OCI-LY1 (cell line): ENCODE measurements at regions not wholly inside any gene's neighbourhood (a gene's known extent, or its start where the extent isn't known, plus 50 kb on each side); places are given as distances from the start of the nearest gene placed in this dataset.

ENCODE experiments used
- H2AFZ ChIP-seq: fragments of 200-600 bp; sonication (generic), shearing (Covaris generic); 2 replicates; pipeline ENCODE4 v1.6.0; 2014; ENCODE audit warnings: antibody characterized with exemption, mild to moderate bottlenecking, low read length
- H3F3A ChIP-seq: fragments of 200-600 bp; sonication (generic), shearing (Covaris generic); 2 replicates; pipeline ENCODE4 v1.6.0; 2014; ENCODE audit warnings: mild to moderate bottlenecking, antibody characterized with exemption, low read length, moderate library complexity; ENCODE audit not compliant: insufficient read depth
- H3K27ac ChIP-seq: fragments of 200-600 bp; sonication (generic); 2 replicates; pipeline ENCODE4 v1.5.1; 2014; ENCODE audit warnings: low read length, mixed run types, mild to moderate bottlenecking, low read depth; ENCODE audit not compliant: poor library complexity, severe bottlenecking
- H3K27me3 ChIP-seq: fragments of 200-600 bp; sonication (generic); 2 replicates; pipeline ENCODE4 v1.6.0; 2014; ENCODE audit warnings: antibody characterized with exemption, mild to moderate bottlenecking, low read length, moderate library complexity; ENCODE audit not compliant: insufficient read depth
- H3K36me3 ChIP-seq: fragments of 200-600 bp; sonication (generic); 2 replicates; pipeline ENCODE4 v1.6.1; 2014; ENCODE audit warnings: mild to moderate bottlenecking, antibody characterized with exemption, low read length, moderate library complexity, mixed read lengths; ENCODE audit not compliant: insufficient read depth
- H3K4me1 ChIP-seq: fragments of 200-600 bp; sonication (generic); 2 replicates; pipeline ENCODE4 v1.5.1; 2014; ENCODE audit warnings: mild to moderate bottlenecking, low read length, moderate library complexity; ENCODE audit not compliant: insufficient read depth, severe bottlenecking
- H3K4me2 ChIP-seq: fragments of 200-600 bp; sonication (generic), shearing (Covaris generic); 2 replicates; pipeline ENCODE4 v1.6.1; 2014; ENCODE audit warnings: low read length
- H3K4me3 ChIP-seq: fragments of 200-600 bp; sonication (generic); 2 replicates; pipeline ENCODE4 v1.5.1; 2014; ENCODE audit warnings: low read length, low read depth, mild to moderate bottlenecking, mixed read lengths; ENCODE audit not compliant: poor library complexity, severe bottlenecking
- H3K79me2 ChIP-seq: fragments of 200-600 bp; shearing (Covaris generic); 2 replicates; pipeline ENCODE4 v1.6.1; 2016; ENCODE audit warnings: mixed run types, low read length, mixed read lengths; ENCODE audit not compliant: insufficient read depth
- H3K9ac ChIP-seq: fragments of 200-600 bp; sonication (generic), shearing (Covaris generic); 2 replicates; pipeline ENCODE4 v1.6.1; 2014; ENCODE audit warnings: mild to moderate bottlenecking, low read length, mixed read lengths
- H3K9me2 ChIP-seq: fragments of 200-600 bp; sonication (generic), shearing (Covaris generic); 2 replicates; pipeline ENCODE4 v1.6.1; 2014; ENCODE audit warnings: low read depth, mild to moderate bottlenecking, low read length, mixed read lengths
- H3K9me3 ChIP-seq: fragments of 200-600 bp; shearing (Covaris generic); 2 replicates; pipeline ENCODE4 v1.6.1; 2014; ENCODE audit warnings: low read length, mixed read lengths
- H4K20me1 ChIP-seq: fragments of 200-600 bp; sonication (generic), shearing (Covaris generic); 2 replicates; pipeline ENCODE4 v1.6.0; 2016; ENCODE audit warnings: mild to moderate bottlenecking, low read length; ENCODE audit not compliant: insufficient read depth
- CTCF ChIP-seq: fragments of 200-600 bp; sonication (generic), shearing (Covaris generic); IDR thresholded peaks from 2 replicates; pipeline ENCODE4 v1.5.1; 2017; ENCODE audit warnings: mild to moderate bottlenecking, antibody characterized with exemption, low read length, moderate library complexity, mixed read lengths
- EZH2 ChIP-seq: fragments of 200-600 bp; sonication (generic), shearing (Covaris generic); IDR thresholded peaks from 2 replicates; pipeline ENCODE4 v1.8.0; 2017; ENCODE audit warnings: borderline replicate concordance, mixed run types, mild to moderate bottlenecking, antibody characterized with exemption, low read length, moderate library complexity, mixed read lengths

- Histone ChIP-seq H2AFZ (no peak overlapping the region), H3K9me2 (no peaks in the 10 kb centered on the region), H3K9ac (no peak overlapping the region), H3K4me2 (no peak overlapping the region), H3K9me3 (no peaks in the 10 kb centered on the region), H3K79me2 (no peaks in the 10 kb centered on the region), H3F3A (no peaks in the 10 kb centered on the region), H3K27ac (no peak overlapping the region), H3K27me3 (no peaks in the 10 kb centered on the region; the same call in 1 of the 2 replicates), H3K36me3 (no peaks in the 10 kb centered on the region), H3K4me1 (no peaks in the 10 kb centered on the region), H4K20me1 (no peaks in the 10 kb centered on the region), H3K4me3 (no peak overlapping the region)
- TF ChIP-seq EZH2 (no peak), CTCF (no peak)
Measured at GRCh38 chr2:116499389-116499788, 1315.1 kb upstream of the DDX18 start.

- Histone ChIP-seq H2AFZ (no peak overlapping the region), H3K4me1 (no peaks in the 10 kb centered on the region)
- TF ChIP-seq CTCF (peak; percentile 80), EZH2 (no peak)
Measured at GRCh38 chr2:116510117-116510671, 1304.3 kb upstream of the DDX18 start.

GRCh38 chr2:116511426-116511825, 1303.1 kb upstream of the DDX18 start:
- no peaks in the 10 kb centered on the region for H3K9me2 ChIP-seq
- no peak overlapping the region for H3K27ac ChIP-seq
- no peaks in the 10 kb centered on the region for H3K9me3 ChIP-seq
- no peaks in the 10 kb centered on the region for H3K4me1 ChIP-seq
- TF ChIP-seq CTCF: no peak
- no peak for TF ChIP-seq EZH2
- H3K4me2 ChIP-seq: no peak overlapping the region
- no peaks in the 10 kb centered on the region for H3K36me3 ChIP-seq
- H2AFZ ChIP-seq: no peak overlapping the region
- no peak overlapping the region for H3K4me3 ChIP-seq
- no peaks in the 10 kb centered on the region for H3K27me3 ChIP-seq
- no peaks in the 10 kb centered on the region for H4K20me1 ChIP-seq
- H3F3A ChIP-seq: no peaks in the 10 kb centered on the region
- H3K9ac ChIP-seq: no peak overlapping the region
- no peaks in the 10 kb centered on the region for H3K79me2 ChIP-seq

More at GRCh38 chr2:116510117-116510671, 1304.3 kb upstream of the DDX18 start:
- Histone ChIP-seq H3K36me3 (no peaks in the 10 kb centered on the region), H3K9ac (no peak overlapping the region), H3F3A (no peaks in the 10 kb centered on the region), H3K9me2 (no peaks in the 10 kb centered on the region), H3K27me3 (no peaks in the 10 kb centered on the region), H3K79me2 (no peaks in the 10 kb centered on the region), H3K4me3 (no peak overlapping the region), H3K27ac (no peak overlapping the region), H3K9me3 (no peaks in the 10 kb centered on the region), H4K20me1 (no peaks in the 10 kb centered on the region), H3K4me2 (no peak overlapping the region)
